Gastroesophageal sphincter (tissue), 3 donors: ENCODE measurements at regions not wholly inside any gene's neighbourhood (a gene's known extent, or its start where the extent isn't known, plus 50 kb on each side); places are given as distances from the start of the nearest gene placed in this dataset.

Experiments used
- CTCF ChIP-seq, 4 experiments: fragments of 200-600 bp in 2 of 4; fragments of 450-650 bp in 2 of 4; sonication (generic) in 1 of 4; IDR thresholded peaks; one replicate each; pipeline ENCODE4 v1.5.1; 2017 to 2019; ENCODE audit warnings: antibody characterized with exemption in 4 of 4, mild to moderate bottlenecking in 2 of 4, moderate library complexity in 2 of 4
- POLR2A ChIP-seq, 2 donors: fragments of 450-650 bp; IDR thresholded peaks; one replicate each; pipeline ENCODE4 v1.6.1; 2017; ENCODE audit warnings: antibody characterized with exemption in 2 of 2, mild to moderate bottlenecking in 2 of 2, moderate library complexity in 1 of 2
- POLR2AphosphoS5 ChIP-seq: sonication (generic); formaldehyde crosslinking; IDR thresholded peaks from one replicate; pipeline ENCODE4 v1.6.1; 2017; ENCODE audit warnings: antibody characterized with exemption

- TF ChIP-seq CTCF (IDR thresholded peaks at IDR 0.05): no peak
- TF ChIP-seq POLR2AphosphoS5: no peak
- TF ChIP-seq POLR2A (IDR thresholded peaks at IDR 0.05): no peak
These were observed 1061.5 kb upstream of the PCDH9 start for GRCh38 chr13:68291595-68291994.
